ENCODE measurements at regions not wholly inside any gene's neighbourhood (a gene's known extent, or its start where the extent isn't known, plus 50 kb on each side); places are given as distances from the start of the nearest gene placed in this dataset.

GRCh38 chr5:107766972-107767371, 96.2 kb upstream of the EFNA5 start:
- intact Hi-C loops (cut with DNase I, micrococcal nuclease) = no loop called here
- ChIA-PET POLR2A (no interaction called here), CTCF (no interaction called here)
- H3K27me3 ChIP-seq (ENCODE audit: control insufficient read depth in 1 of 2, insufficient read depth in 2 of 2, low read length in 2 of 2) = no peaks in the 10 kb centered on the region
- no peak for TF ChIP-seq CTCF (IDR thresholded peaks at IDR 0.05)
- H3K4me3 ChIP-seq (ENCODE audit: low read length) = no peak overlapping the region
- ATAC-seq (ENCODE audit: poor library complexity) (no peak), DNase-seq (no peak)
- Mint-ChIP-seq H3K4me1 (ENCODE audit: low read depth) (no peaks in the 10 kb centered on the region), H3K9me3 (no peaks in the 10 kb centered on the region), H3K27me3 (peaks cover 6% of the 10 kb centered on the region), H3K4me3 (no peak overlapping the region), H3K27ac (no peak overlapping the region), H3K36me3 (ENCODE audit: low read depth) (no peaks in the 10 kb centered on the region)
- H3K9me3 ChIP-seq (ENCODE audit: control insufficient read depth in 1 of 2, insufficient read depth in 1 of 2, low read length in 2 of 2) = no peaks in the 10 kb centered on the region
- no peaks in the 10 kb centered on the region for H3K4me1 ChIP-seq (ENCODE audit: insufficient read depth, low read length)
- no peak overlapping the region for H3K27ac ChIP-seq (ENCODE audit: low read depth in 1 of 2, low read length in 2 of 2)
- no peaks in the 10 kb centered on the region for H3K36me3 ChIP-seq (ENCODE audit: insufficient read depth, low read length)

DNA sequence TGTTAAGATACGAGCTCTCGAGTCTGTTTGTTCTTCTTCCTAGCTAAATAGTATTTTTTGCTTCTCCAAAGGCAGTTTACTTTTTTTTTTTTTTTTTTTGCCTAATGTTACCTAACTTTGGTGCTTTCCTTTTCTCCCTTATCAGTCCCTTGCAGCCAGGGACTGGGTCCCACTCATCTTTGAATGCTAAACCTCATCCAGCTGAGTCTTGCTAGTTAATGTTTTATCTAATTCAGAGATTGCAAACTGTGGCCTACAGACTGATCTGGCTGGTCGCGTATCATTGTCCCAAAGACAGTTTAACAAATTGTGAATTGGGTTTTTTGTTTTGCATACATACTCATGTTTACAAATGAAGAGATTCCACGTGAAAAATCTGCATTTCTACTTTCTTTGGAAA, 95.7 kb upstream of the EFNA5 start:
- no peak for ATAC-seq (ENCODE audit: poor library complexity)
- no peak overlapping the region for H3K27ac ChIP-seq (ENCODE audit: low read depth in 1 of 2, low read length in 2 of 2)

GRCh38 chr5:107765805-107766063, 95.0 kb upstream of the EFNA5 start:
- H3K27ac ChIP-seq (ENCODE audit: low read depth in 1 of 2, low read length in 2 of 2) = no peak overlapping the region
- no peaks in the 10 kb centered on the region for H3K9me3 ChIP-seq (ENCODE audit: control insufficient read depth in 1 of 2, insufficient read depth in 1 of 2, low read length in 2 of 2)
- no peak for TF ChIP-seq CTCF (IDR thresholded peaks at IDR 0.05)
- ATAC-seq (ENCODE audit: poor library complexity) (no peak), DNase-seq (no peak)
- no peaks in the 10 kb centered on the region for H3K27me3 ChIP-seq (ENCODE audit: control insufficient read depth in 1 of 2, insufficient read depth in 2 of 2, low read length in 2 of 2)
- Mint-ChIP-seq H3K4me3 (no peak overlapping the region), H3K36me3 (ENCODE audit: low read depth) (no peaks in the 10 kb centered on the region), H3K27ac (no peak overlapping the region), H3K9me3 (no peaks in the 10 kb centered on the region), H3K4me1 (ENCODE audit: low read depth) (no peaks in the 10 kb centered on the region), H3K27me3 (peaks cover 3% of the 10 kb centered on the region)
- CTCF ChIA-PET = no interaction called here
- no peaks in the 10 kb centered on the region for H3K36me3 ChIP-seq (ENCODE audit: insufficient read depth, low read length)
- intact Hi-C loops (cut with DNase I, micrococcal nuclease) = no loop called here
- POLR2A ChIA-PET = no interaction called here
- H3K4me3 ChIP-seq (ENCODE audit: low read length) = no peak overlapping the region
- no peaks in the 10 kb centered on the region for H3K4me1 ChIP-seq (ENCODE audit: insufficient read depth, low read length)

More for the DNA sequence above, 95.7 kb upstream of the EFNA5 start:
- H3K27me3 Mint-ChIP-seq = peaks cover 4% of the 10 kb centered on the region
- TF ChIP-seq CTCF (IDR thresholded peaks at IDR 0.05) = no peak
- no peaks in the 10 kb centered on the region for H3K27me3 ChIP-seq (ENCODE audit: control insufficient read depth in 1 of 2, insufficient read depth in 2 of 2, low read length in 2 of 2)
- H3K4me1 ChIP-seq (ENCODE audit: insufficient read depth, low read length) = no peaks in the 10 kb centered on the region
- H3K4me1 Mint-ChIP-seq (ENCODE audit: low read depth) = no peaks in the 10 kb centered on the region
- ChIA-PET POLR2A (no interaction called here), CTCF (no interaction called here)
- no peak overlapping the region for H3K4me3 ChIP-seq (ENCODE audit: low read length)
- no peaks in the 10 kb centered on the region for H3K36me3 Mint-ChIP-seq (ENCODE audit: low read depth)
- no peaks in the 10 kb centered on the region for H3K9me3 ChIP-seq (ENCODE audit: control insufficient read depth in 1 of 2, insufficient read depth in 1 of 2, low read length in 2 of 2)
- intact Hi-C loops (cut with DNase I, micrococcal nuclease) = no loop called here
- no peak overlapping the region for H3K4me3 Mint-ChIP-seq
- DNase-seq = no peak
- H3K9me3 Mint-ChIP-seq = no peaks in the 10 kb centered on the region
- no peak overlapping the region for H3K27ac Mint-ChIP-seq
- H3K36me3 ChIP-seq (ENCODE audit: insufficient read depth, low read length) = no peaks in the 10 kb centered on the region

Measured in CD4-positive, alpha-beta T cell (primary cell).